DMS79 (cell line): ENCODE measurements at regions not wholly inside any gene's neighbourhood (a gene's known extent, or its start where the extent isn't known, plus 50 kb on each side); places are given as distances from the start of the nearest gene placed in this dataset.
"Not testable (repeated sequence)": the region's sequence is repeated elsewhere in the genome, so short reads cannot be mapped to it uniquely, and the experiment has no call there.

Experiments used
- DNase-seq: peaks from one replicate; lab custom pipeline; 2025; lab: John Stamatoyannopoulos, UW

DNA sequence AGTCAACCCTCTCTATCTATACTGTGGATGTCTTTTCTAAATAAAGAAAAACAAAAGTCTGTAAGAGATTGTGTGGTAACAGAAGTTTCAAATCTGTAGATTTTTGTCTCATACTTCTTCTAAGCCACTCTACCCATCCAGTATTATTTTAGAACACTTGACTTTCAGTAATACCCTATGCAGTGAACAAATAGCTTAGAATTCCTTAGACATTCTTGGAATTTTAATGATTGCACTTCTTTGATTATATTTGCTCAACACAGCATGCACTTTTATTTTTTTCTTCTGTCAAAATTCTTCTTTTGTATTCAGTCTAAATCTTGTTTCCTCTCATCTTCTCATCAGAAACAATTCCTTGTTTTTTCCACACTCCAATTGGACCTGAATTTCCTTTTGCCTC lies 1080.2 kb downstream of the SUCLG1 start:
- no peak for DNase-seq

GRCh38 chr2:83376731-83377130 lies 1082.3 kb downstream of the SUCLG1 start:
- no peak for DNase-seq

GRCh38 chr2:83370419-83370762 lies 1088.7 kb downstream of the SUCLG1 start:
- no peak for DNase-seq

- no peak for DNase-seq
Observed at GRCh38 chr2:83369601-83370418, 1089.3 kb downstream of the SUCLG1 start.

DNA sequence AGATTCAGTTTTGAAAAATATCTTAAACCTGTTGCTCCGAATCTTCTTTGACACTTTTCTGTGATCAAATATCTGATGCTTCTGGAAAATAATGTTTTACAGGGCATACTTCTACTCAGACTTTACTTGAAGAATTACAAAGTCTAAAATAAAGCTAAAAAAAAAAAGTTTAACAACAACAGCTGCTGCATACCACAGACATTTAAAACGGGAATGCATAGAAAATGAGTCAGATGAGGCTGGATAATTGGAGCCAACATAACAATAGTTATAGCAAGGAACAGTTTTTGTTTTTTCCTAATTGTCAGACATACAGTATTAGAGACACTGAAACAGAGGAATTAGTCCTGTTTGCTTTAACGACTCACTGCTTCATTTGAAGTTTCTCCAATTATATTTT lies 1090.2 kb downstream of the SUCLG1 start:
- no peak for DNase-seq

DNA sequence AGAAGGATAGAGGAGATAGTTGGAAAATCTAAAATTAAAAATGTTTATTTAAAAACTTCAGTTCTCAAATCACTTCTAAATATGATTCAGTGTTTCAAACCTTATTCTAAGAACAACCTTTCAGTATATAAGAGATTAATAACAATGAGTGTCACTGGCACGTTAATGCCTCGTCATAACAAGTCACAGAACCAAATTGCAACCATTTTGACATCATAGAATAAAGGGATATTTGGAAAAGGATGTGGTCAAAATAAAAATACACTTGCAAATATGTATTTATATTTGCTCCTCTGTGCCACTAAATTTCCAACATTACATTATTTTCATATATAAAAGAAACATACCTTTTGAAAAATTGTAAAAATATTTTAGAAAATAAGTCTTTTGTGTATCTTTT lies 1090.6 kb downstream of the SUCLG1 start:
- no peak for DNase-seq

DNA sequence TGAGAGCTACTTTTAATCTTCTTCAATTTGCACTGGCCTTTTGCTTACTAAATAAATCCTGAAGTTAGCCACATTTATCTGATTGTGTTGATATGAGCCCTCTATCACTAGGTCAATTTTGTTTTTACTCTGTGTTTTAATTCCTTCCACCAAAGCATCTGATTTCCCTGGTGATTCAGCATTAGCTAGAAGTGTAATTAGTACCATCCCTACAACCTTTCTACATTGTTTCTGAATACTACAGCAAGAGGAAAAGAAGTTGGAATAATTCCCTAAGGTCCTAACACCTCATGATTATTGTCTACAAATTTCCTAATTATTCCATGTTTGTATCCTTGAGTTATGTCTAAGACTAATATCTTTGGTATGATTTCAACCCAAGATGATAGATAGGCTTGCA lies 1093.6 kb downstream of the SUCLG1 start:
- DNase-seq: no peak

DNA sequence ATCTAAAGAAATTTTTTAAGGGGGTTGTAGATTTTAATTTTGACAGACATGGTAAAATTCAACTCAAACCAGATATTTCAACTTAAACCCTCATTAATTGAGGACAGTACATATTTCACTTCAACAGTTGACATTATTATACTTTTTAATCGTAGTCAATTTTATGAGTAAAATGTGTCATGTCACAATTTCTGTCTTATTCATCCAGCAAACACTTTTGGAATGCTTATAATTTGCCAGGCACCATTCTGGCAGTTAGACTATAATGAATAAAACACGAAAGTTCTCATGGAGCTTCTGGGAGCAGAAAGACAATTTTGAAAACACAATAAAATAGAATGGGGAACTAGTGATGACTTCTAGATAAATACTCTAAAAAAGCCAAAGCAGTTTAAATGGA lies 1094.8 kb downstream of the SUCLG1 start:
- no peak for DNase-seq

DNA sequence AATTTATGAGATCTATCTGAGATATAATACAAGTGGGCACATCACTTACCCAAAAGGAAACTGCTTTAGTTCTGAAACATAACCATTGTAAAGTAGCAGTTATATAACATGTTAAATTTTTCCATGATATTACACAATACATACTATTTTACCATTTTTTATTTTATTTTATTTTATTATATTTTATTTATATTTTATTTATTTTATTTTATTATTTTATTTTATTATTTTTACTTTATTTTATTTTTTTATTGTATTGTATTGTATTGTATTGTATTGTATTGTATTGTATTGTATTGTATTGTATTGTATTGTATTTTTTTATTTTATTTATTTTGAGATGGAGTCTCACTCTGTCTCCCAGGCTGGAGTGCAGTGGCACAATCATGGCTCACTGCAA lies 1095.9 kb downstream of the SUCLG1 start:
- not testable (repeated sequence) for DNase-seq

DNA sequence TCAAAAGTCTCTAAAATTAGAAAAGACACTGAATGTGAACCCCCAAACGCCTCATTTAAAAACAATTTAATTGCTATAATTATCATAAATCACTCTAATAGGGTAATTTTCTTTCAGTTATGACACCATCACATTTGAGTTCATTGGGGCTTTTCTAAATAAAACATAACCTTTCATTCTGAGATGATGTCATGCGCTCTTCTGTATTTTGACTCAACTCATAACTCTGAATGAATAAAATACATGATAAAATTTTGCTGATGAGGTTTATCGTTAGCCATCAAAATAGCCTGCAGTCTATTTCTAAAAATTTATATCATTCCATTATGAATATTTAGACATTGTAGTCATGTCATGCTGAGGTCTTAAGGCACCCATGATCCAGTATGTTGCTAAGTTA lies 1099.7 kb downstream of the SUCLG1 start:
- DNase-seq: no peak

DNA sequence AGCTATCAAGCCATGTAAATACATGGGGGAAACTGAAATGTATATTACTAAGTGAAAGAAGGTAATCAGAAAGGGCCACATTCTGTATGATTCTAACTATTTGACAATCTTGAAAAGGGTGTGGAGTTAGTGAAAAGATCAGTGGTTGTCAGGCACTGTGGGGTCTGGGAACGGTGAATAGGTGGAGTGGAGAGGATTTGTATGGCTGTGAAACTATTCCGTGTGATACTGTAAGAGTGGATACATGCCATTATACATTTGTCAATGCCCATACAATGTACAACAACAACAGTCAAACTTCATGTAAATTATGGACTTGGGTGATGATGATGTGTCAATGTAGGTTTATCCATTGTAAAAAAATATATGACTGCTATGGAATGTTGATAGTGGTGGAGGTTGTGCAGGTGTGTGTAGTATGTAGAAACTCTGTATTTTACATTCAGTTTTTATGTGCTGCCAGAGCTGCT lies 1116.2 kb downstream of the SUCLG1 start:
- DNase-seq: no peak

DNA sequence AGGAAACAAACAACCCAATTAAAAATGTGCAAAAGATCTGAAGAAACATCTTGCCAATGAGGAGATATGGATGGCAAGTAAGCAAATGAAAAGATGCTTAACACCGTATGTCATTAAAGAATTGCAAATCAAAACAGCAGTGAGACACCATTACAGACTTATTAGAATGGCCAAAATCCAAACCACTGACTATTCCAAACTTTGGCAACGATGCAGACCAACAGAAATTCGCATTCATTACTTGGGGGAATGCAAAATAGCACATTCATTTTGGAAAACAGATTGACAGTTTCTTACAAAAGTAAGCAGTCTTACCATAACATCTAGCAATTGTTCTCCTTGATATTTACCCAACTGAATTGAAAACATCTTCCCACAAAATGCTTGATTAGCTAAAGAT lies 1118.7 kb downstream of the SUCLG1 start:
- DNase-seq: no peak

DNA sequence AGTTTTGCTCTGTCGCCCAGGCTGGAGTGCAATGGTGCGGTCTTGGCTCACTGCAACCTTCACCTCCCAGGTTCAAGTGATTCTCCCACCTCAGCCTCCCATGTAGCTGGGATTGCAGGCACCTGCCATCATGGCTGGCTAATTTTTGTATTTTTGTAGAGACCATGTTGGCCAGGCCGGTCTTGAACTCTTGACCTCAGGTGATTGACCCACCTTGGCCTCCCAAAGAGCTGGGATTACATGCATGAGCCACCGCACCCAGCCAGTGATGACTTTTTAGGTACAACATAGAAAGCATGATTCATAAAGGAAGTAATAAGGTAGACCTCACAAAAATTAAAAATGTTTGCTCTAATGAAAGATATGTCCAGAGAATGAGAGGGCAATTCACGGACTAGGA lies 1119.1 kb downstream of the SUCLG1 start:
- DNase-seq: not testable (repeated sequence)

DNA sequence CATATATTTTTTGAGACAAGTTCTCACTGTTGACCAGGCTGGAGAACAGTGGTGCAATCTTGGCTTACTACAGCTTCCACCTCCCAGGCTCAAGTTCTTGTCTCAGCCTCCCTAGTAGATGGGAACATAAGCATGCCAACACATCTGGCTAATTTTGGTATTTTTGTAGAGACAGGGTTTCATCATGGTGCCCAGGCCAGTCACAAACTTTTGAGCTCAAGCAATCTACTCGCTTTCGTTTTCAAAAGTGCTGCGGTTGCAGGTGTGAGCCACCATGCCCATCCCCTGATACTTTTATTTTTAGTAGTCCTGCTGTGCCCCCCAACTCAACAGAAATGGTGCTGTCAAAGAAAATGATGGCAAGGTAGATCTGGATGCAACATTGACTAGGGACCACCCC lies 1127.3 kb downstream of the SUCLG1 start:
- no peak for DNase-seq

- DNase-seq: no peak
Observed at GRCh38 chr2:83323038-83323437, 1136.0 kb downstream of the SUCLG1 start.

GRCh38 chr2:83320053-83320452 lies 1139.0 kb downstream of the SUCLG1 start:
- no peak for DNase-seq

DNA sequence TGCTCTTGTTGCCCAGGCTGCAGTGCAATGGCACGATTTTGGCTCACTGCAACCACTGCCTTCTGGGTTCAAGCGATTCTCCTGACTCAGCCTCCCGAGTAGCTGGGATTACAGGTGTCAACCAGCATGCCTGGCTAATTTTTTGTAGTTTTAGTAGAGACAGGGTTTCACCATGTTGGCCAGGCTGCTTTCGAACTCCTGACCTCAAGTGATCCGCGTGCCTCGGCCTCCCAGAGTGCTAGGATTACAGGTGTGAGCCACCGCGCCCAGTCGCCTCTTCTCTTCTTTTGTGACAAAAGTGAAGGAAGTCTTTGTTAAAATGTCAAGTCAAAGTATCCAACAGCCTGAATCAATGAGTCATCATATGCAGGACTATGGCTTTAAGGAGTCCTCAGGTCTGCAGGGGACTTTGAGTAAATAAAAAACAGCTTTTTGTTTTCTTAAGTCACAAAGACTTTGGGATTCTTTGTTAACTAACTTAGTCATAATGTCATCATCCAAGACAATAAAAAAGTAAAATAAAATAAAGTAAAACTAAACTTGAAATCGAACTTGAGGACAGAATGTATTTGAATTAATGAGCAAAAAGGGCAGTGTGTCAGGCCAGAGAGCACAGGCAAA lies 1153.2 kb downstream of the SUCLG1 start:
- no peak for DNase-seq

GRCh38 chr2:83291083-83291482 lies 1168.0 kb downstream of the SUCLG1 start:
- DNase-seq: no peak

DNA sequence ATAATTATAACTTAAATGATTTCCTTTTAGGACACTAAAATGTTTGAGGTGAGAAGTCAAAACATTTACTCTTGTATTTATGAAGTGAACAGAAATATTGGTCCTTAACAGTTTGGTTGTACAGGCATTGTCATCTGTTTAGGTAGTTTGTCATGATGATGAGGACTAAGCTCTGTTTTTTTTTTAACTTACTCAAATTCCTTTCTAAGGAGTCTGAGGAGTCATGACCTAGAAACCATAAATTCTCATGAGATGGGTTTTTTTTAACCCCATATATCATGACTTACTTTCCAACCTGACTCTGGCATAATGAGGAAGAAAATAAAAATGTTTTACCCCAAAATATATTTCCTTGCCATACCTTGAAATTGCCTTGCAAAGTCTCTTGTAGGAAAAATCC lies 1176.2 kb downstream of the SUCLG1 start:
- no peak for DNase-seq

GRCh38 chr2:83282043-83282795 lies 1176.9 kb downstream of the SUCLG1 start:
- DNase-seq: no peak

GRCh38 chr2:83280391-83280790 lies 1178.7 kb downstream of the SUCLG1 start:
- no peak for DNase-seq

- no peak for DNase-seq
Observed at GRCh38 chr2:83273322-83273721, 1185.8 kb downstream of the SUCLG1 start.

GRCh38 chr2:83261591-83262136 lies 1197.4 kb downstream of the SUCLG1 start:
- DNase-seq: no peak
